T-helper 2 cell (primary cell): ENCODE measurements at regions not wholly inside any gene's neighbourhood (a gene's known extent, or its start where the extent isn't known, plus 50 kb on each side); places are given as distances from the start of the nearest gene placed in this dataset.
A peak's percentile ranks its signal among the peaks of the same experiment; 100 is the strongest.
"Not testable (repeated sequence)": the region's sequence is repeated elsewhere in the genome, so short reads cannot be mapped to it uniquely, and the experiment has no call there.

ENCODE experiments used
- DNase-seq, 5 experiments: peaks; one replicate each; pipeline versions ENCODE4 v3.0.0 to v3.0.0-alpha.2; 2012 to 2022

- no peak for DNase-seq
These were observed 54.0 kb upstream of the RBFOX1 start for GRCh38 chr16:7278636-7279035.

DNA sequence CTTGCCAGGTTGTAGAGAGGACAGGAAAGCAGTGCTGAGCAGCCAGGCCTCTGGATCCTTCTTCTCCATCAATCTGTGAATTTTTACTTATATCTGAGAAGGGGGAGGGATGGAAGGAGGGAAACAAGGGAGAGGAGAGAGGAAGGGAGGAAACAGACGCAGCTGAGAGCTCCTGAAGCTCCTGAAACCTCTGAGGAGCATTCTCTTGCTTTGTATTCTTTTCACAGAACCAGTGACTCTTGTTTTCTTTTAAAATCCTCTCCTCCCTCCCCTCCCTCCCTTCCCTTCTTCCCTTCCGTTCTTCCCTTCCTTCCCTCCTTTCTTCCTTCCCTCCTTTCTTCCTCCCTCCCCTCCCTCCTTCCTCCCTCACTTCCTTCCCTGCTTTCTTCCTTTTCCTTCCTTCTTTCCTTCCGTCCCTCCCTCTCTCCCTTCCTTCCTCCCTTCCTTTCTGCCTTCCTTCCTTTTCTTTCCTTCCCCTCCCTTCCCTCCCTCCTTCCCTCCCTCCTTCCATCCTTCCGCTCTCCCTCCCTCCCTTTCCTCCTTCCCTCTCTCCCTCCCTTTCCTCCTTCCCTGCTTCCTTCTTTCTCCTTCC is 60.0 kb upstream of the RBFOX1 start:
- no peak for DNase-seq

DNA sequence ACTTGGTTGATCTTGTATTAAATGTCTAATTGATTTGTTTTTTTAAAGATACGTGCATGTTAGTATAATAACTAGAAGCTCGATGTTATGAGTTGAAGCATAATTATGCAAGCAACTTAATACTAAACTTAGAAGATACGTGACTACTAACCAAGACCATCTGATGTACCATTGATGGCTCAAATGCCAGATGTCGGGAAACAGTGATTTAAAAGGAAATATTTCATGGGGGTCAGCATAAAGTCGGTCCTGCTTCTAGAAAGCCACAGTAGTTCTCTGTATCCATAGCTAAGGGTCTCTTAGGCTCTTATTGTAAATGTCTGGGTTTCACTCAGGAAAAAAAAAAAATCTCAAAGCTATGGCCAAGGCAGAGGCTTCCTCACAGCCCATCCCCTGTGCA is 61.2 kb upstream of the RBFOX1 start:
- no peak for DNase-seq

GRCh38 chr16:7270823-7271222 is 61.8 kb upstream of the RBFOX1 start:
- DNase-seq = no peak

GRCh38 chr16:7270006-7270405 is 62.6 kb upstream of the RBFOX1 start:
- DNase-seq = no peak

GRCh38 chr16:7268182-7268581 is 64.5 kb upstream of the RBFOX1 start:
- DNase-seq = no peak

GRCh38 chr16:7257016-7257415 is 75.6 kb upstream of the RBFOX1 start:
- DNase-seq = no peak

GRCh38 chr16:7246578-7246977 is 86.1 kb upstream of the RBFOX1 start:
- peak in 1 of 5 experiments; percentile 1 for DNase-seq

DNA sequence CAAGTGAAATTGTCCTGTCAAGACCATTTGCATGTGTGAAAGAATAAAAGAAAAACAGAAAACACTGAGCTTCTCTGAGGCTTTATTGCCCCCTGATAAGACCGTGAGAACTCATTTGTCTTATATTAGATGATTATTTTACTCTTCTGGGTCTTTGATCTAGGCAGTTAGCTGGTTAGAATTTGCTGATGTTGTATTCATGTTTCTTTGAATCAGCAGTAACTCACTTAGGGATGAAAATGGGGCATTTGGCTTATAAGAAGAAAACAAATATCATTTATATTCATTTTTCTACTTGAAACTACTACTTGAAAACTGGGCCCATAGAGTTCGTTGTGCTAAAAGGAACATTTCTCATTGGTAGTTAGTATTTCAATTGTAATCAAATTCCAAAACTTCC is 93.1 kb upstream of the RBFOX1 start:
- no peak for DNase-seq

DNA sequence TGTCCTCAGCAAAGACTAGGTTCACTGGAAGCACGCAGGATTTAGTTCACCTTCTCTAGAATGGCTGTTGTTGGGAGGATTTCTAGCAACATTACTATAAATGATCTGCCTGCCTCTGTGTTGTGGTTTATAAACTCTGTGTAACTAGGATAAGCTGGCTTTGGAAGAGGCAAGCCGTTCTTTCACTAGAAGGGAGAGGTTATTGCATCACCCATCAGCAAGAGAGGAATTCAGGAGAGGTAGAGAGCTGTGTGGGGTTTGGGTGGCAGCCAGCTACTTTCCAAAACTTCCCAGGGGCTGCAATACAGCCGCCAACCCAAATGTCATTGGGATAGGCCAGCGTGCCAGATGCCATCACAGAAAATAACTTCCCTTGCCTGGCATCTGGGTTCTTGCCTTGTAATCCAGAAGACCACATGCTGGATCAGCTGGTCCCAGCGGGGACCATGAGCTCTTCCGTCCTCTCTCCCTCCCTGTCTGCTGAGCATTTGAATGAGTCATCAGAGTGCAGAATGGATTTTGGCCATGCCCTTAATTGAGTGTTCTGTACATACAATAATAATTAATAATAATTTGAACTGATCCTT is 95.7 kb upstream of the RBFOX1 start:
- DNase-seq = no peak

GRCh38 chr16:7233975-7234374 is 98.7 kb upstream of the RBFOX1 start:
- DNase-seq = no peak

DNA sequence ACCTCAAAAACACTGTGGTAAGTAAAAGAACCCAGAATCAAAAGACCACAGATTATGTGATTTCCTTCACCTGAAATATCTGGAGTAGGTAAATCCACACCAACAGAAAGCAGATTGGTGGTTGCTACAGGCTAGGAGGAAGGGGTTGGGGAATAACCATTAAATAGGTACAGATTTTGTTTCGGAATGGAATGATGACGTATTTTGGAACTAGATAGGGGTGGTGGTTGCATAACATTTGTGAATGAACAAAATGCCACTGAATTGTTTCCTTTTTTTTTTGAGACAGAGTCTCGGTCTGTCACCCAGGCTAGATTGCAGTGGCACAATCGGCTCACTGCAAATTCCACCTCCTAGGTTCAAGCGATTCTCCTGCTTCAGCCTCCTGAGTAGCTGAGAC is 100.9 kb upstream of the RBFOX1 start:
- DNase-seq = no peak

DNA sequence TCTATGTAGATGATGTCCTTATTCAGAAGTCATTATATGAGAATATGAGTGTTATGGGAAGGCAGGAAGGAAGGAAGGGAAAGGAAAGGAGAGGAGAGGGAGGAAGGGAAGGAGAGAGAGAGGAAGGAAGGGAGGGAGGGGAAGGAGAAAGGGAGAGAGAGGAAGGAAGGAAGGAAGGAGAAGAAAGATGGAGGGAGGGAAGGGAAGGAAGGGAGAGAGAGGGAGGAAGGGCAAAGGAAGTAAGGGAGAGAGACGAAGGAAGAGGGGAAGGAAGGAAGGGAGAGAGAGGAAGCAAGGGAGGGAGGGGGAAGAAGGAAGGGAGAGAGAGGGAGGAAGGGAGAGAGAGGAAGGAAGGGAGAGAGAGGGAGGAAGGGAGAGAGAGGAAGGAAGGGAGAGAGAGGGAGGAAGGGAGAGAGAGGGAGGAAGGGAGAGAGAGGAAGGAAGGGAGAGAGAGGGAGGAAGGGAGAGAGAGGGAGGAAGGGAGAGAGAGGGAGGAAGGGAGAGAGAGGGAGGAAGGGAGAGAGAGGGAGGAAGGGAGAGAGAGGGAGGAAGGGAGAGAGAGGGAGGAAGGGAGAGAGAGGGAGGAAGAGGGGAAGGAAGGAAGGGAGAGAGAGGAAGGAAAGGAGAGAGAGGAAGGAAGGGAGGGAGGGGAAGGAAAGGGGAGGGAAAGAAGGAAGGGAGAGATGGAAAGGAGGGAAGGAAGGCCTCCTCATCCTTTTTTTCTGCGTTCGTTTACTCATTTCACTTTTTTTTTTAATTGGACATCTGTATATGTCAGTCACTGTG is 103.0 kb upstream of the RBFOX1 start:
- DNase-seq = not testable (repeated sequence)

GRCh38 chr16:7227229-7227721 is 105.4 kb upstream of the RBFOX1 start:
- DNase-seq = no peak

DNA sequence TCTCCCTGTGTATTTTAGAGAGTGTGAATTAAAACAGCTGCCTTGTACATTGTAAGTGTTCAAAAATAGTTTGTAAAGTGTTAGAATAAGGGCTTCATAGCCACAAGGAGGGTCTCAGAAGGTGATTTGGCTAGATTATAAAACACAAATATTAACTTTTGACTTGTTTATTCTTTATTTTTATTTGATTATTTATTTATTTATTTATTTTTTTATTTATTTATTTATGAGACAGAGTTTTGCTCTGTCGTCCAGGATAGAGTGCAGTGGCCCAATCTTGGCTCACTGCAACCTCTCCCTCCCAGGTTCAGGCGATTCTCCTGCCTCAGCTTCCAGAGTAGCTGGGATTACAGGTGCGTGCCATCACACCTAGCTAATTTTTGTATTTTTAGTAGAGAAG is 111.5 kb upstream of the RBFOX1 start:
- no peak for DNase-seq

DNA sequence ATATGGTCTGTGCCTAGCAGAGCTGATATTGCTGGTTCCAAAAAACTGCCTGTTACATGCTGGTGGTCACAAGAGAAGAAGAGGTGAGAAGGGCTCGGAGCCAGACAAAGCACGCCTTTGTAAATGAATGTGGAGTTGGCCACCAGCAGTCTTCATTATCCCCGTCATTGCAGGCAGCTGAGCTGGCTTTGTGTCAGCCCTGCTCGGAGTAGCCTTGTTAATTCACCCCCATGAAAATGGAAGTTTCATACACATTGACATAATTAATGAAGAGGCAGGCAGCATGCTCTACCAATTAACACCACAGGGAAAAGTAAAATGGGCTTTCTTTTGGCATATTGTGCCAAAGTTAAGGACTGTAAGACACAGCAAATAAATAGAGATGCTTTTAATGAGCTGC is 113.7 kb upstream of the RBFOX1 start:
- no peak for DNase-seq

DNA sequence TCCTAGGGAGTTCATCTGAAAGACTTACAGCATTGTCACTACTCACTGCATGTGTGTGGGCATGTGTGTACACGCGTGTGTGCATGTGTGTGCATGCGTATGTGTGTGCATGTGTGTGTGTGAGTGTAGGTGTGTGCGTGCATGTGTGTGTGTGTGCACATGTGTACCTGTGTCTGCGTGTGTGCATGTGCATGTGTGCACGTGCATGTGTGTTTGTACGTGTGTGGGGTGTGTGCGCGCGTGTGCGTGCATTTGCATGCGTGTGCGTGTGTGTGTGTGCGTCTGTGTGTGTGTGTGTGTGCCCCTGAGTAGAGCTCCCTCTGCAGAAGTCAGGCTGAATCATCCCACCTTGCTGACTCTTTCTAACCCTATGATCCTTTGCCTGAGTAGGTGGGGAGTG is 114.8 kb upstream of the RBFOX1 start:
- no peak for DNase-seq

- DNase-seq = no peak
These were observed 115.9 kb upstream of the RBFOX1 start for GRCh38 chr16:7216719-7217118.

DNA sequence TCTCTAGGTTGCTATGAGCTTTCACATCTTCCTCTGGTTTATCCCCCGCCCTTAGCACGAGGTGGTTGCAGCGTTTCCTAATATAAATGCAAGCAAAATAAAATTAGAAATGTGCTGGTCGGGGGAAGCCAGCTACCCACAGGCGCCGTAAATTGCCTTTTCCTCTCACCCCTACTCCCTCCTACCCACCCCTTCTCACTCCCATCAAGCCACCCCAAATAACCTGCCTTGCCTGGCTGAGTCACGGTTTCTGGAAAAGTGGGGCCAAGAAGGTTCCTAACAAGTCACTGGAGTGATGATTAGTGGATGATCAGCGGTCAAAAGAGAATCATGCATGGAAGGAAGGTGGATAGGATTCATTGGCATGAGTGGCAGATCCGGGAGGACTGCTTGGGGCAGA is 120.9 kb upstream of the RBFOX1 start:
- no peak for DNase-seq

DNA sequence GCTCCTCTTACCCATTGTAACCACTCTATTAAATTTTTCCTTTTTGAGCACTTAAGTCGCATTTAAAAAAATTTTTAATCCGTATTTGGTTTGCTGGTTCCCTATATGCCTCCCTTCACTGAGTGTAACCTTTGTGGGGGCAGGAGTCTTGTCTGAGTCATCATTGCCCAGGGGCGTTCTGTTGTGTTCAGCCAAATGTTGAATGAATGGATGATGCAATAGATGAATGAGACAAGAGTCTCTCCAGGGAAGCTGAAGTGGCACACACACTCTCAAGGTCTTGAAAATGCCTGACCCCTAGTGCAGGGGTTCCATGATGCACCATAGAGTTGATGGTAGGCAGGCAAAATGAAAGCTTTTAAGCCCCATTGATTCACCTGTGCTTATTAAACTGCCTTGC is 123.0 kb upstream of the RBFOX1 start:
- no peak for DNase-seq

GRCh38 chr16:7206469-7206868 is 126.2 kb upstream of the RBFOX1 start:
- DNase-seq = no peak

- no peak for DNase-seq
These were observed 132.3 kb upstream of the RBFOX1 start for GRCh38 chr16:7200320-7200719.

DNA sequence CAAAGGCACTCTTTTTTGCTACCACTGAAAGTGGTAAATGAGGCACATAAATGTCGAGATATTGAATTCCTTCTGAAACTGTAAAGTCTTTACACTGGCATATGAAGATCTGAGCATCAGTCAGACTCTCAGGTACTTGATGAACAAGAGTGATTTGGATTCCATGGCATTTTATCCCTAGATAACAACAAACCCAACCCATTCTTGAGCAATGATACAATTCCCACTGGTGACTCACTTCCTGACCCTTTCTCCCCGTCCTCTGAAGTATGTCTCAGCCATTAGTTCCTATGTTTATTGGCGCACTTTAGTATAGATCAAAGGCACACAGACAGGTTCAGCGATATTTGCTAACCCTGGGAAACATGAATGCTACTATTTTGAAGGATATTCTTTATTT is 147.0 kb upstream of the RBFOX1 start:
- DNase-seq = no peak

- DNase-seq = no peak
These were observed 147.5 kb upstream of the RBFOX1 start for GRCh38 chr16:7185165-7185564.
